ENCODE measurements at regions not wholly inside any gene's neighbourhood (a gene's known extent, or its start where the extent isn't known, plus 50 kb on each side); places are given as distances from the start of the nearest gene placed in this dataset.

DNA sequence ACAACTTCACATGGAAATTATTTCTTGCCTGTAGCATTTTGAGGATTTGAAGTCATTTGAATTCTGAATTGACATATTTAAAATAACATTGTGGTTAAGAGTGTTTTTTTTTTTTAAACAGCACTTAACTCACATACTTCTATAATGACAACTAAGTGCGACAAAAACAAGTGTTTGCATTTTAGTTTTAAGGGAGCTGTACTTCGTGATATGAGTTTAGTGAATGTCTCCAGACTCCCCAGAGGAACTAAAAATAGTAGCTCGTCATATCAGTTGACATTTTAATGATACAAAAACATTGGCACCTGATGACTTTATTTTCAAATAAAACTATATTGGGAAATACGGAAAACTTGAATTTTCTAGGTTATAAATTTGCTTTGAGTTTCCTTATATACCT, 389.6 kb upstream of the MON1B start:
- H3K27ac ChIP-seq = no peak overlapping the region
- no peak for TF ChIP-seq ZFX (IDR thresholded peaks at IDR 0.05)
- TF ChIP-seq, protein P1, sequence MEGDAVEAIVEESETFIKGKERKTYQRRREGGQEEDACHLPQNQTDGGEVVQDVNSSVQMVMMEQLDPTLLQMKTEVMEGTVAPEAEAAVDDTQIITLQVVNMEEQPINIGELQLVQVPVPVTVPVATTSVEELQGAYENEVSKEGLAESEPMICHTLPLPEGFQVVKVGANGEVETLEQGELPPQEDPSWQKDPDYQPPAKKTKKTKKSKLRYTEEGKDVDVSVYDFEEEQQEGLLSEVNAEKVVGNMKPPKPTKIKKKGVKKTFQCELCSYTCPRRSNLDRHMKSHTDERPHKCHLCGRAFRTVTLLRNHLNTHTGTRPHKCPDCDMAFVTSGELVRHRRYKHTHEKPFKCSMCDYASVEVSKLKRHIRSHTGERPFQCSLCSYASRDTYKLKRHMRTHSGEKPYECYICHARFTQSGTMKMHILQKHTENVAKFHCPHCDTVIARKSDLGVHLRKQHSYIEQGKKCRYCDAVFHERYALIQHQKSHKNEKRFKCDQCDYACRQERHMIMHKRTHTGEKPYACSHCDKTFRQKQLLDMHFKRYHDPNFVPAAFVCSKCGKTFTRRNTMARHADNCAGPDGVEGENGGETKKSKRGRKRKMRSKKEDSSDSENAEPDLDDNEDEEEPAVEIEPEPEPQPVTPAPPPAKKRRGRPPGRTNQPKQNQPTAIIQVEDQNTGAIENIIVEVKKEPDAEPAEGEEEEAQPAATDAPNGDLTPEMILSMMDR (conservative IDR thresholded peaks at IDR 0.05) = no peak

DNA sequence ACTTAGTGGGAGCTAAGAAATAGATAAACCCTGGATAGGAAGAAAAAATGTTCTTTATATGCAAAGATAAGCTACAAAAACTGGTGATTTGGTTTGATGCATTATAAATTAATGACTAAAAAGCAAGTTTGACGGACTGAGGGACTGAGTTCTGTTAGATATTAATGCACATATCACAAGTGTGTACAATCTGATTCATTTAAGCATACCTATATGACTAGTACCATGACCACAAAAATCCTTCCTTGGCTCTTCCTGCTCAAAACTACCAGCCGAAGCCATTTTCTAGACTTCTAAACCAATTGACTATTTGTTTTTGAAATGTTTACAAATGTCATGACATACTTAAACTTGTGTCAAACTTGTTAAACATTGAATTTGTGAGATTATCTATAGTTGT, 374.5 kb upstream of the MON1B start:
- no peak overlapping the region for H3K27ac ChIP-seq
- TF ChIP-seq, protein P1 (conservative IDR thresholded peaks at IDR 0.05) = no peak
- no peak for TF ChIP-seq ZFX (IDR thresholded peaks at IDR 0.05)

DNA sequence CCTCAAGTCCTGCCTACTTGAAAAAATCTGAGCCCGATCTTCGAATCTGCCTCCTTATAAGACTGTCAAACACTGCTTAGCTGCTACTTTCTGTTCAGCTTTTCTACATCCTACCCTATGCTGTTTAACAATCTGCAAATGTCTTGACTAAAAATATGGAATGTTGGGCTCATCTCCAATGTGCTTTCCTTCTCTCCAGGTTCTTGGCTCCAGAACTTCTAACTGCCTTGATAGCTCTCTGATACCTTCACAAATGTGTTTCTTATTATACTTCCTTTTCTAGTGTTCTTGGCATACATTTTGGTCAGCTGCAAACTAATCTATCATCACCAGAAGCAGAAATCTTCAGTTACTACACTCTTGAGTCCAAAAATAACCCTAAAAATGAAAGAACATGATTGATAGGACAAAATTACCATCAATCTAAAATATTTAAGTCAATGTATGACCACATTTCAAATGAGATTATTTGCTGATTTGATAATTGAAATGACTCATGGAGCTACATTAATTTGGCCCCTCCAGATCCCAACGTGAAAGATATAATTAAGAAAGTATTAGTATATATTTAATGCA, 372.3 kb upstream of the MON1B start:
- H3K27ac ChIP-seq = no peak overlapping the region

DNA sequence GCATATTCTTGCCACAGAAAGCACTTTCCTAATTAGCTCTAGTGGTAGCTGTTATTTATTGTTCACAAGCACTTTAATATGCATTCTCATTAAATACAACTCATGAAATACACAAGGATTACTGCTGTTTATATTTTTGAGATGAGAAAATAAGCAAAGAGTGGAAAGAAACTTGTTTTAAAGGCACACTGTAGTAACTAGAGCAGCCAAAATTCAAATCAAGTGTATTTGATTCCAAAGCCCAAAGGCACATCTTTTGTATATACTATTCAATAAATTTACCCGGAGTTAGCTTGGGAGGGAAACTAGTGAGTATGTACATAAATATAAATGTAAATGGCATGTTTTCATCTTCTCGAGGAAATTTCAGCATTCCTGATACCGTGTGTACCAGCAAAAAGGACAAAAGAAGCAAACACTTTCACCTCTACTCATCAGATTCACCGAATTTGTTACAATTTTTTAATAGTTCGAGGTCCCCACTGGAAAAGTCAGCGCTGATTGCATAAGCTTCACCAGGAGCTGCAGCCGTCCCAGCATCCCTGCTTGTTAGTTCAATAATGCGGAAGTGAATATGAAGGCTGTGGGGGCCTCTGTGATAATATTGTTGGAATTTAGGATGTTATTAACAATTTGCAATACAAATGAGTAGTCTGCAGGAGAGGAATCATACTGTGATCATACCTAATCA, 371.6 kb upstream of the MON1B start:
- TF ChIP-seq ZFX (IDR thresholded peaks at IDR 0.05) = no peak
- TF ChIP-seq, protein P1 (conservative IDR thresholded peaks at IDR 0.05) = no peak
- H3K27ac ChIP-seq = no peak overlapping the region

More for the DNA sequence above, 372.3 kb upstream of the MON1B start:
- TF ChIP-seq, protein P1 (conservative IDR thresholded peaks at IDR 0.05) = no peak
- no peak for TF ChIP-seq ZFX (IDR thresholded peaks at IDR 0.05)

DNA sequence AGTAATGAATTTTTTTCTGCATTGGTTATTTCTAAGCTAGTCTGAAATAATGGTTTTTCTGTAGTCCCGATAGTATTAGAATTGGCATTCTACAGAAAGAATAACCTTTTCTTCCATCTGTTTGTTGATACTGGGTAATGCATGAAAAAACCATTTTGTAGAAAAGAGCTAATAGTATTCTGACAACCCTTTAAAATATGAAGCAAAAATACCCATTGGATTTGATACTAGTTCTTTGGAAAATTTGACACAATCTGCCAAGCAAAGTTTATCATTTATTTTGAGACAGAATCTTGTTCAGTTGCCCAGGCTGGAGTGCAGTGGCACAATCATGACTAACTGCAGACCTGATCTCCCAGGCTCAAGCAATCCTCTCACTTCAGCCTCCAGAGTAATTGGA, 366.8 kb upstream of the MON1B start:
- H3K27ac ChIP-seq = no peak overlapping the region
- TF ChIP-seq ZFX (IDR thresholded peaks at IDR 0.05) = no peak
- TF ChIP-seq, protein P1 (conservative IDR thresholded peaks at IDR 0.05) = no peak

DNA sequence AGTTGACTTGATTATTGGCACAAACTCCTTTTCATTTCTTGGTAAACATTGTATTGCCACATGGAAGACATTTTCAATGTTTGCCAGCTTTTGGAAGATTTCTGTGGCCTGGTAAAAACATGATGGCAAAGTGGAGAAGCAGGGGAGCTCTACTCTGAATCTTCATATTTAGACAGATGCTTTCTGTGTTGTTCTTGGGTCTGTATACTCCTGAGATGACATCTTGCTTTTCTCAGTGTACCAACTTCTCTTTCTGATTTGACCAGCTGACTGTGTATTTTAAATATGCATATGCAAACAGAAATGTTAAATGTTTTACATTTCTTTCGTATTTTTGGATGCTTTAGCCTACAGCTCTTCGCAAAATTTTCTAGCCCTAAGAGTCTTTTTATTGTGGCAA, 366.2 kb upstream of the MON1B start:
- H3K27ac ChIP-seq = no peak overlapping the region
- TF ChIP-seq, protein P1 (conservative IDR thresholded peaks at IDR 0.05) = no peak
- TF ChIP-seq ZFX (IDR thresholded peaks at IDR 0.05) = no peak

DNA sequence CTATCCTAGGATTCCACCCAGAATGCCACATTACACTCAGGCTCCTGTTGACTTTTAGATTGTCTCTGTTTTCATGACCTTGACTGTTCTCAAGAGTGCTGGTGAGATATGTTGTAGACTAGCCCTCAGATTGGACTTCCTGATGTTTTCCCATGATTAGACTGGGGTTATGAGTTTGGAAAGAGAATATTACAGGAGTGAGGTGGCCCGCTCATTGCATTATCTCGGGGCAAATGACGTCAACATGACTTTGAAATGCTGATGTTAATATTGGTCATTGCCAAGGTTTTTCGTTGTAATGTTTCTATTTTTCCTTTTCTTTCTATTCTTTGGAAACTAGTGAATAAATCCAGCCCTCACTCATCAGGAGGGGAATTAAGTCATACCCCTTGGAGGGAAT, 355.7 kb upstream of the MON1B start:
- TF ChIP-seq, protein P1 (conservative IDR thresholded peaks at IDR 0.05) = no peak
- TF ChIP-seq ZFX (IDR thresholded peaks at IDR 0.05) = no peak
- H3K27ac ChIP-seq = no peak overlapping the region
